Testis (tissue), 2 donors: ENCODE measurements at regions not wholly inside any gene's neighbourhood (a gene's known extent, or its start where the extent isn't known, plus 50 kb on each side); places are given as distances from the start of the nearest gene placed in this dataset.

Experiments used
- POLR2A ChIP-seq: fragments of 450-650 bp; IDR thresholded peaks from one replicate; pipeline ENCODE4 v1.6.1; 2017; ENCODE audit warnings: antibody characterized with exemption, mild to moderate bottlenecking, moderate library complexity
- TF ChIP-seq, protein P1 (sequence below), 3 experiments: fragments of 450-650 bp in 2 of 3; fragments of 200-600 bp in 1 of 3; sonication (generic) in 1 of 3; IDR thresholded peaks; one replicate each; pipeline ENCODE4 v1.5.1; 2016 to 2019; ENCODE audit warnings: antibody characterized with exemption in 3 of 3, mild to moderate bottlenecking in 2 of 3, moderate library complexity in 1 of 3

DNA sequence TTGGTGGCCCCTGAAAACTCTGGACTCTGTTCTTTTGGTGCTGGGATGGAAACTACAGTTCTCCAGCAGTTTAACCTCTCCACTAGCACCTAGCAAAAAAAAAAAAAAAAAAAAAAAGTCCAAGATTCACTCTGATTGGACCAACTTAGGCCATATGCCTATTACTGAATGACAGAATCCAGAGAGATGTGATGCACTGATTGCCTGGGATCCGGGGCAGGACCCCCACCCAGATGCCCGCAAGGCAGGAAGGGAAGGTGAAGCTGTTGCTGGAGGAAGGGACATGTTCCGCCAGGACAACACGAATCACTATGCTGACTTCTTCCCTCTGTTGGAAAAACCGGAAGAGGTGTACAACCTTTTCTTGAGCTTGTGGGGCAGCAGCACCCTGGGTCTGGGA is 152.5 kb upstream of the ZNF536 start:
- no peak for TF ChIP-seq POLR2A
- TF ChIP-seq, protein P1, sequence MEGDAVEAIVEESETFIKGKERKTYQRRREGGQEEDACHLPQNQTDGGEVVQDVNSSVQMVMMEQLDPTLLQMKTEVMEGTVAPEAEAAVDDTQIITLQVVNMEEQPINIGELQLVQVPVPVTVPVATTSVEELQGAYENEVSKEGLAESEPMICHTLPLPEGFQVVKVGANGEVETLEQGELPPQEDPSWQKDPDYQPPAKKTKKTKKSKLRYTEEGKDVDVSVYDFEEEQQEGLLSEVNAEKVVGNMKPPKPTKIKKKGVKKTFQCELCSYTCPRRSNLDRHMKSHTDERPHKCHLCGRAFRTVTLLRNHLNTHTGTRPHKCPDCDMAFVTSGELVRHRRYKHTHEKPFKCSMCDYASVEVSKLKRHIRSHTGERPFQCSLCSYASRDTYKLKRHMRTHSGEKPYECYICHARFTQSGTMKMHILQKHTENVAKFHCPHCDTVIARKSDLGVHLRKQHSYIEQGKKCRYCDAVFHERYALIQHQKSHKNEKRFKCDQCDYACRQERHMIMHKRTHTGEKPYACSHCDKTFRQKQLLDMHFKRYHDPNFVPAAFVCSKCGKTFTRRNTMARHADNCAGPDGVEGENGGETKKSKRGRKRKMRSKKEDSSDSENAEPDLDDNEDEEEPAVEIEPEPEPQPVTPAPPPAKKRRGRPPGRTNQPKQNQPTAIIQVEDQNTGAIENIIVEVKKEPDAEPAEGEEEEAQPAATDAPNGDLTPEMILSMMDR (IDR thresholded peaks at IDR 0.05), result no peak
